ENCODE measurements at regions not wholly inside any gene's neighbourhood (a gene's known extent, or its start where the extent isn't known, plus 50 kb on each side); places are given as distances from the start of the nearest gene placed in this dataset.
"Not testable (repeated sequence)": the region's sequence is repeated elsewhere in the genome, so short reads cannot be mapped to it uniquely, and the experiment has no call there.

GRCh38 chr16:33766869-33767765 lies 307.7 kb downstream of the TP53TG3F start:
- TF ChIP-seq, protein P1, sequence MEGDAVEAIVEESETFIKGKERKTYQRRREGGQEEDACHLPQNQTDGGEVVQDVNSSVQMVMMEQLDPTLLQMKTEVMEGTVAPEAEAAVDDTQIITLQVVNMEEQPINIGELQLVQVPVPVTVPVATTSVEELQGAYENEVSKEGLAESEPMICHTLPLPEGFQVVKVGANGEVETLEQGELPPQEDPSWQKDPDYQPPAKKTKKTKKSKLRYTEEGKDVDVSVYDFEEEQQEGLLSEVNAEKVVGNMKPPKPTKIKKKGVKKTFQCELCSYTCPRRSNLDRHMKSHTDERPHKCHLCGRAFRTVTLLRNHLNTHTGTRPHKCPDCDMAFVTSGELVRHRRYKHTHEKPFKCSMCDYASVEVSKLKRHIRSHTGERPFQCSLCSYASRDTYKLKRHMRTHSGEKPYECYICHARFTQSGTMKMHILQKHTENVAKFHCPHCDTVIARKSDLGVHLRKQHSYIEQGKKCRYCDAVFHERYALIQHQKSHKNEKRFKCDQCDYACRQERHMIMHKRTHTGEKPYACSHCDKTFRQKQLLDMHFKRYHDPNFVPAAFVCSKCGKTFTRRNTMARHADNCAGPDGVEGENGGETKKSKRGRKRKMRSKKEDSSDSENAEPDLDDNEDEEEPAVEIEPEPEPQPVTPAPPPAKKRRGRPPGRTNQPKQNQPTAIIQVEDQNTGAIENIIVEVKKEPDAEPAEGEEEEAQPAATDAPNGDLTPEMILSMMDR (IDR thresholded peaks at IDR 0.05) = not testable (repeated sequence)
- TF ChIP-seq POLR2A (IDR thresholded peaks at IDR 0.05) = not testable (repeated sequence)

All from heart left ventricle (tissue), 13 donors.